ENCODE measurements at regions not wholly inside any gene's neighbourhood (a gene's known extent, or its start where the extent isn't known, plus 50 kb on each side); places are given as distances from the start of the nearest gene placed in this dataset.

- no peak for TF ChIP-seq CTCF (conservative IDR thresholded peaks at IDR 0.05)
- no peak for TF ChIP-seq EZH2 (IDR thresholded peaks at IDR 0.05; ENCODE audit: low read depth)
Measured at GRCh38 chr2:66691031-66691965, 256.4 kb downstream of the MEIS1 start.
